ENCODE measurements at regions not wholly inside any gene's neighbourhood (a gene's known extent, or its start where the extent isn't known, plus 50 kb on each side); places are given as distances from the start of the nearest gene placed in this dataset.

- H3K27me3 ChIP-seq (ENCODE audit: control insufficient read depth, insufficient read depth, low read length): no peaks in the 10 kb centered on the region
- no peak overlapping the region for H3K4me3 ChIP-seq (ENCODE audit: low read depth, low read length)
- H2AFZ ChIP-seq: no peak overlapping the region
- no peaks in the 10 kb centered on the region for H3K9me3 ChIP-seq (ENCODE audit: control insufficient read depth, low read length)
- no peak overlapping the region for H3K27ac ChIP-seq
- no peak for TF ChIP-seq CTCF (IDR thresholded peaks at IDR 0.05)
- H3K4me2 ChIP-seq (ENCODE audit: low read length): no peak overlapping the region
- no peak overlapping the region for H3K9ac ChIP-seq
- no peaks in the 10 kb centered on the region for H3K4me1 ChIP-seq
- H3K36me3 ChIP-seq (ENCODE audit: control insufficient read depth, insufficient read depth, low read length): no peaks in the 10 kb centered on the region
- no peaks in the 10 kb centered on the region for H3K79me2 ChIP-seq
Observed at GRCh38 chr5:8611067-8611466, 742.1 kb downstream of the MTRR start.

- Histone ChIP-seq H2AFZ (no peak overlapping the region), H3K79me2 (no peaks in the 10 kb centered on the region), H3K4me3 (ENCODE audit: low read depth, low read length) (no peak overlapping the region), H3K27me3 (ENCODE audit: control insufficient read depth, insufficient read depth, low read length) (no peaks in the 10 kb centered on the region), H3K4me2 (ENCODE audit: low read length) (no peak overlapping the region), H3K36me3 (ENCODE audit: control insufficient read depth, insufficient read depth, low read length) (no peaks in the 10 kb centered on the region), H3K4me1 (no peaks in the 10 kb centered on the region), H3K27ac (no peak overlapping the region), H3K9ac (no peak overlapping the region), H3K9me3 (ENCODE audit: control insufficient read depth, low read length) (no peaks in the 10 kb centered on the region)
- TF ChIP-seq CTCF (IDR thresholded peaks at IDR 0.05): no peak
Observed at GRCh38 chr5:8613078-8613685, 744.2 kb downstream of the MTRR start.

- Histone ChIP-seq H3K4me1 (no peaks in the 10 kb centered on the region), H3K27me3 (ENCODE audit: control insufficient read depth, insufficient read depth, low read length) (no peaks in the 10 kb centered on the region), H3K4me2 (ENCODE audit: low read length) (no peak overlapping the region), H3K36me3 (ENCODE audit: control insufficient read depth, insufficient read depth, low read length) (no peaks in the 10 kb centered on the region), H3K9me3 (ENCODE audit: control insufficient read depth, low read length) (no peaks in the 10 kb centered on the region), H3K4me3 (ENCODE audit: low read depth, low read length) (no peak overlapping the region), H3K27ac (no peak overlapping the region), H2AFZ (no peak overlapping the region), H3K9ac (no peak overlapping the region), H3K79me2 (no peaks in the 10 kb centered on the region)
- no peak for TF ChIP-seq CTCF (IDR thresholded peaks at IDR 0.05)
Observed at GRCh38 chr5:8615142-8615858, 746.4 kb downstream of the MTRR start.

- Histone ChIP-seq H3K27ac (no peak overlapping the region), H3K4me3 (ENCODE audit: low read depth, low read length) (no peak overlapping the region), H3K4me1 (no peaks in the 10 kb centered on the region), H3K9me3 (ENCODE audit: control insufficient read depth, low read length) (no peaks in the 10 kb centered on the region), H3K4me2 (ENCODE audit: low read length) (no peak overlapping the region), H3K79me2 (no peaks in the 10 kb centered on the region), H2AFZ (no peak overlapping the region), H3K27me3 (ENCODE audit: control insufficient read depth, insufficient read depth, low read length) (no peaks in the 10 kb centered on the region), H3K36me3 (ENCODE audit: control insufficient read depth, insufficient read depth, low read length) (no peaks in the 10 kb centered on the region), H3K9ac (no peak overlapping the region)
- TF ChIP-seq CTCF (IDR thresholded peaks at IDR 0.05): no peak
Observed at GRCh38 chr5:8628521-8628920, 759.6 kb downstream of the MTRR start.

- Histone ChIP-seq H3K27ac (no peak overlapping the region), H3K27me3 (ENCODE audit: control insufficient read depth, insufficient read depth, low read length) (no peaks in the 10 kb centered on the region), H3K4me3 (ENCODE audit: low read depth, low read length) (no peak overlapping the region), H3K79me2 (no peaks in the 10 kb centered on the region), H2AFZ (no peak overlapping the region), H3K4me2 (ENCODE audit: low read length) (no peak overlapping the region), H3K9me3 (ENCODE audit: control insufficient read depth, low read length) (no peaks in the 10 kb centered on the region), H3K4me1 (no peaks in the 10 kb centered on the region), H3K36me3 (ENCODE audit: control insufficient read depth, insufficient read depth, low read length) (no peaks in the 10 kb centered on the region), H3K9ac (no peak overlapping the region)
- no peak for TF ChIP-seq CTCF (IDR thresholded peaks at IDR 0.05)
Observed at GRCh38 chr5:8633259-8633658, 764.3 kb downstream of the MTRR start.

All from parathyroid adenoma (tissue), 2 donors.